Heart left ventricle (tissue), 13 donors: ENCODE measurements at regions not wholly inside any gene's neighbourhood (a gene's known extent, or its start where the extent isn't known, plus 50 kb on each side); places are given as distances from the start of the nearest gene placed in this dataset.

ENCODE experiments used
- CTCF ChIP-seq, 12 donors: fragments of 200-600 bp; sonication (generic) in 4 of 12; IDR thresholded peaks; one replicate each; pipeline versions ENCODE4 v1.5.0 to v1.8.0; 2018 to 2022; ENCODE audit warnings: antibody characterized with exemption in 12 of 12, mild to moderate bottlenecking in 5 of 12
- POLR2A ChIP-seq, 2 donors: fragments of 450-650 bp; IDR thresholded peaks; one replicate each; pipeline ENCODE4 v1.6.1; 2017; ENCODE audit warnings: antibody characterized with exemption in 2 of 2, mild to moderate bottlenecking in 2 of 2, moderate library complexity in 2 of 2
- donor health status: ischemic (EF 13 %, LVEDD 7.1; RV severe dilation, severe dysfunction).
- donor health status: DM: no; HTN: yes; CAD: no.
- donor health status: DM: no; HTN: no; CAD: no.
- donor health status: ischemic (EF 25% LVEDD 6.9; RV normal size, moderate dysfunction).
- donor health status: ischemic (EF 25% LVEDD 5.7; RV mildly dilated, moderate dysfunction).
- donor health status: ischemic (EF 35%, LVEDD 5.7; RV mildly dilated, moderate dysfunction).
- donor health status: nonischemic (EF 11% LVEDD 7.7; RV severe dilation, severe dysfunction).
- donor health status: DM: yes; HTN: yes; CAD: no.
- donor health status: PGD.
- donor health status: ischemic (EF 29% LVEDD 5.4; RV normal size, mild dysfunction).
- donor health status: nonischemic (EF 23%, LVEDD 6.1; RV moderate dilation, normal function).

GRCh38 chr7:34333184-34333583, 324.8 kb upstream of the NPSR1 start:
- TF ChIP-seq CTCF (IDR thresholded peaks at IDR 0.05) (no peak), POLR2A (IDR thresholded peaks at IDR 0.05) (no peak)
